ENCODE measurements at regions not wholly inside any gene's neighbourhood (a gene's known extent, or its start where the extent isn't known, plus 50 kb on each side); places are given as distances from the start of the nearest gene placed in this dataset.

DNA sequence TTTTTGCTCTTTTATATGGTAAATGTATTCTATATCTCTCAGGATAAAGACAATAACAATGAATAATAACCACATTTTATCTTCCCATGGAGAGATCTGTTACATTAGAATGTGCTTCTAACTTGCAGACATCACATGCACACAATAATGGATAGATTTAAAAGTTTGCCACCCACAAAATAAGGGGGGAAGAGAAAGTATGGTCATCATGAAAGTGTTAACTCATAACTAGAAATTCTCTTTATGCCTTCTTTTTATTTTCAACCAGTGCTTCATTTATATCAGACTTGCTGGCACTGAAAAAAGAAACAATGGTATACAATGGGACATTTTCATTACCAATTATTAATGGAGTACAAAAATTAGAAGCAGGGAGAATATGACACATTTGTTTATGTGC, 470.0 kb downstream of the FAT4 start:
- TF ChIP-seq, protein P1, sequence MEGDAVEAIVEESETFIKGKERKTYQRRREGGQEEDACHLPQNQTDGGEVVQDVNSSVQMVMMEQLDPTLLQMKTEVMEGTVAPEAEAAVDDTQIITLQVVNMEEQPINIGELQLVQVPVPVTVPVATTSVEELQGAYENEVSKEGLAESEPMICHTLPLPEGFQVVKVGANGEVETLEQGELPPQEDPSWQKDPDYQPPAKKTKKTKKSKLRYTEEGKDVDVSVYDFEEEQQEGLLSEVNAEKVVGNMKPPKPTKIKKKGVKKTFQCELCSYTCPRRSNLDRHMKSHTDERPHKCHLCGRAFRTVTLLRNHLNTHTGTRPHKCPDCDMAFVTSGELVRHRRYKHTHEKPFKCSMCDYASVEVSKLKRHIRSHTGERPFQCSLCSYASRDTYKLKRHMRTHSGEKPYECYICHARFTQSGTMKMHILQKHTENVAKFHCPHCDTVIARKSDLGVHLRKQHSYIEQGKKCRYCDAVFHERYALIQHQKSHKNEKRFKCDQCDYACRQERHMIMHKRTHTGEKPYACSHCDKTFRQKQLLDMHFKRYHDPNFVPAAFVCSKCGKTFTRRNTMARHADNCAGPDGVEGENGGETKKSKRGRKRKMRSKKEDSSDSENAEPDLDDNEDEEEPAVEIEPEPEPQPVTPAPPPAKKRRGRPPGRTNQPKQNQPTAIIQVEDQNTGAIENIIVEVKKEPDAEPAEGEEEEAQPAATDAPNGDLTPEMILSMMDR (IDR thresholded peaks at IDR 0.05) = no peak
- TF ChIP-seq POLR2A (IDR thresholded peaks at IDR 0.05) = no peak
